NCI-H146 treated with DMSO at 0.1 percent for 48 hours (cell line): ENCODE measurements at regions not wholly inside any gene's neighbourhood (a gene's known extent, or its start where the extent isn't known, plus 50 kb on each side); places are given as distances from the start of the nearest gene placed in this dataset.
"Not testable (repeated sequence)": the region's sequence is repeated elsewhere in the genome, so short reads cannot be mapped to it uniquely, and the experiment has no call there.

Experiments
- DNase-seq: peaks from one replicate; lab custom pipeline; 2025; ENCODE audit not compliant: unreplicated experiment; lab: John Stamatoyannopoulos, UW

DNA sequence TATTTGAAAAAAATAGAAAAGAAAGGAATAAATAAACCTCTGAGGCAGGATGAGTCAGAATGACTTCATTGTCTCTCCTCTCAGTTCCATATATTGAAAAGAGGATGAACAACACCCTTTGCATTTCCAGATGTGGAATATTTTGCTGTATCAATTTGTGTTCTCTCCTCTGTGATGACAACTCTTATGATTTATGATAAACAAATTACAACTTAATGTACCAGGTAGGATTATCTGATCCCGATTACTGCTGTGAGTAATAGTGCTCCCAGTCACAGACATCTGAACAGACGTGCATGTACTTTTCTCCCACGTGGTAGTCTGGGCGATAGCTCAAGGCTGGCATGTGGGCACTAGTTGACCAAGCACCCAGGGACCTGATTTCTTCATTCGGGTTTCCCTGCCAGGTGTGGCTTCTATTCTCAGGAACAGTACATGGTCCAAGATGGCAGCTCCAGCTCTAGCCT, 142.1 kb upstream of the SULF2 start:
- DNase-seq = no peak

DNA sequence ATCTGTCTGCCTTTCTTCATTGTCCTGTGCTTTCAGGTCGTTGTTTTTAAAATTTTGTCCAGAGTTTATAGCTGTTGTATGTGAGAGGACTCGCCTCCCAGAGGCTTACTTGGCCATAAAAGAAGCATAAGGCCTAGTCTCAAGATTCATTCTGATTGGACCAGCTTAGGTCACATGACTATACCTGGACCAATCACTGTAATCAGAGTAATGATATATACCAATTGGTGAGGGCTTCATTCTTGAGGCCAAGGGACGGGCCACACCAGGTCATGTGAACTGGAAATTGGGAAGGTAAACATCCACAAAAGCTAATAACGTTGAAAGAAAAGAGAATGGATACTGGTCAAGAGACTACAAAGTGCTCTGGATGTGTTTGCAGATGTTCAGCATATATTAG, 141.4 kb upstream of the SULF2 start:
- no peak for DNase-seq

DNA sequence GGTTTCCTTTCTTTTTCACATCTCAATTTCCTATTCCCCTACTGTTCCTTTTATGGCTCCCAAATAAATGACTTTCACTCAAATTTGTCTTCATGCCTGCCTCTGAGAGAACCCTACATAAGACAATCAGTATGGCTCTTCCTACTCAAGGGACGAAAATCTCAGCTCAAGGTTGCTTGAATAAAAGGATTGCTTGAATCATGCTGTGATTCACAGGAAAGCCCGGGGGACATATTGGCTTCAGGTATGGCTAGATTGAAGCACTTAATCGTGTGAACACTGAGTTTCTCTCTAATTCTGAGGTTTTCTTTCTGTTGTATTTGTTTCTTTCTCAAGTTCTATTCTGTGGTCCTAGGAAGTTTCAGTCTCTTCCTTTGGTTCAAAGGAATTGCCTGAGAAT, 140.3 kb upstream of the SULF2 start:
- DNase-seq = no peak

DNA sequence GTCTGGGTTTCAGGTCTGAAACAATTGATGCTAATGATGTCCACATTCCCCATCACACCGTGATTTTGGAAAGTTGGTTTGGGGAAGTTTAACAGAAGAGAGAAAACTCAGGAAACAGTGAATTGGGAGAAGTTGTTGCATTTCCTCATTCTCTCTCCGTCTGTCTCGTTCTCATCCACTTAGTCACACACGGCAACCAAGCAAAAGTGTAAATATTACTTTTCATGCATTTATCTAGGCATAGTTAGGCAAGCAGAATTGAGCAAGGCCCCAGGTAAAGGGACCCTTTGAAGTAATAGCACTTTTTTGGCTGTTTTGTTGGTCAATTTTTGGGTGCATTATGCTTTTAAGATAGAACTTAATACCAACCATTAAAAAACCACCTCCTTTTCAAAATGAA, 137.0 kb upstream of the SULF2 start:
- no peak for DNase-seq

DNA sequence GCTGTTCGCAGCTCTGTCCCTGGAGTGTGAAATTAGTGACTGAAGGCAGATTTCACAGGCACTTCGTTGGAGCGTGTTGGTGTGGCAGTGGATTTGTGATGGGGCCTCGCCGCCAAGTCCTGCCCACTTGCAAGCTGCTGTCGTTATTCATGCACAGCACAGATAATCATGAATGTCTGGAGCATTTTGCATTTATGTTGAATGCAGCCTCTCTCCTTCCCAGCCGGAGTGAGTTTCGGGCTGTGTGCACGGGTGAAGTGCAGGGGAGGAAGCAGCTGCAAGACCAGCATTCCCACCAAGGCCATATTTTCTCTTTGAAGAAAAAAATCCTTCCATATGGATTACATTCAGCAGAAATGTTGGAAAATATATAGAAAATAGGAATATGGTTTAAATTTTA, 136.5 kb upstream of the SULF2 start:
- DNase-seq = not testable (repeated sequence)

DNA sequence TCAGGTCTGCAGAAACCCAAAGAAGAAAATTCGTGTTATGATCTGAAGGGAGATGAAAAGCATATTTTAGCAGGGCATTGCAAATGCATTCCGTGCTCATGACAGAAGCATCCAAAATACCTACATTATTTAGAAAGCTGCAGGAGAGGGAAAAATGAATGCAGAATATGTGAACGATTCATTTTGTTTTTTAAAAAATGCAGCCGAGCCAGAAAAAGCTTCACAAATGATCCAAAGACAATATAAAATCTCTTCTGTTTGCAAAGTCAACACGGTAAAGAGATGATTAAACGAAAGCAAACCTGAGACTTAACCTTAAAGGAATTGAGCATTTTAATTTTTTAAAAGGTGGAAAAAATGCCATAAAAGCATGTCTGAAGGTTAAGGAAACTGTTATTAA, 136.1 kb upstream of the SULF2 start:
- DNase-seq = no peak

DNA sequence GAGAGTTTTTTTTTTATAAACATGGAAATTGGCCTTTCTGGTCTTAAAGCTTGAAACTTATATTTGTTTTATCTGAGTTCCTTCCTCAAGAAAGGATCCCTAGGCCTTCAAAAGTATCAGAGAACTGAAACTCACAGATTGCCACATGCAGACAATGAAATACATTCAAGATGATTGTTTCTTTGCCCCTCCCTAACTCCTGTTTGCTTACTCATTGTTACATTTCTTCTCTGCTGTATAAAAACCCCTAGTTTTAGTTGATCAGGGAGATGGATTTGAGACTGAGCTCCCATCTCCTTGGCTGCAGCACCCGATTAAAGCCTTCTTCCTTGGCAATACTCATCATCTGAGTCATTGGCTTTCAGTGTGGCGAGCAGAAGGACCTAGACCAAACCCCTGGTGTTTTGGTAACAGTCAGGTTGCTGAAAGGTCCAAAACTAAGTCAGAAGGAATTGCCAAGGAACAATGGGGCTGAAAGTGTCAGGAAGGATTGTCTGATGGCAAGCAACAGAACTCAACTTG, 132.3 kb upstream of the SULF2 start:
- DNase-seq = no peak

DNA sequence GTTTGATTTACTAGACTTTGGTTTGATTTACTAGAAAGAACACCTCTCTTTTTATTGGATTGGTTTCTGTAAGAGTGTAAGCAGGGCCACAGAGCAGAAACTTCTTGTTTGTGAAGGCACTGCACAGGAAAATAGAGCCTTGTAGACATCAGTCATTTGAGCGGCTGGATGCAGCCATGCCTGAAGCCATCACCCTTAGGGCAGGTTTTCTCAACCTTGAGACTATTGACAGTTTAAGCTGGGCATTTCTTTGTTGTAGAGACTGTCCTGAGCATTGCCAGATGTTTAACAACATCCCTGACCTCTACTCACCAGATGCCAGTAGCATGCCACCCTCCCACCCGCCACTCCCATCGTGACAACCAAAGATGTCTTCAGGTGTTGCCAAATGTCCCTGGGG, 130.2 kb upstream of the SULF2 start:
- no peak for DNase-seq

DNA sequence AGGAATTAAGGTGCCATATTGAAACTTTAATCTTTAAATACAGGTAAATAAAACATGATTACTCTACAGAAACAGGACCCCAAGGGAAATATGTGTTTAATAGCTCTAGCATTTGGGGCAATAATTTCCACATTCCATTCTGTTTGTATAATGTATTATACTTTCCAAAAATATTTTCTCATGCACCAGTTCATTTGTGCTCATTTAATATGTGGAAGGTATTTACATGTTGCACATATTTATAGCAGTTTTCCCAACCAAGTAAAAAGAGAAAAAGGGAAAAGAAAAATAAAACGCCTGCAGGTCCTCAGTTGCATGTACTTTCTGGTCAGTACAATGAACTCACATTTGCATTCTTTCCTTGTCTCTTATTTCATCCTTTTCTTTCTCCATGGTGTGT, 129.5 kb upstream of the SULF2 start:
- DNase-seq = no peak

DNA sequence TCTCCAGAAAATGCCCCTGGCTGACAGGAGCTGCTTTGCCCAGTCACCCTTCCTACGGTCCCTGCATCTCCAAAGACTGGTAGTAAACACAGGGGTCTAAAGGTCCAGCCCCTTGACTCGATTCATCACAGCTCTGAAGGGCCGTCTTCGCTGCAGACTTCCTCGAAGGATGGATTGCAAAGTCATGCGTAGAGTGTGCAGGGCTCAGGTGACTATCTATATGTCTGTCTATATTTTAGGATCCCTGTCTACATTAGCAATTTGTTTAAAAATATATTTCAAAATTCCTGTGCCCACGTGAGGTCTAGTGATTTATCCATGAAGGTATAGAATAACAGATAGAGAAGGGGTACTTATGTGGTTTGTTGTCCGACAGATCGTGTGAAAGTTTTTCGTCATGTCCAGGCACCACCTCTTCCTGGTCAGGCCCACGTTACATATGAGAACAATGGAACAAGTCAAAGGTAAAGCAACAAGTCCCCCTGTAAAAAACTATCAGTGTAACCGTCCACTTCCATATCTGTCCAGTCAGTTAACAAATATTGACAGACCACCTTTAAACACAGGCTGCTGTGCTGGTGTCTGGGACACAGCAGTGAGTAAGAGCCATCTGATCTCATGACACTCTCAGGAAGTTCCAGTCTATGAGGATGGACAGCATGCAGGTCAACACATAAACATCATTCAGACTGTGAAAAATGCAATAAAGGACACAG, 127.7 kb upstream of the SULF2 start:
- DNase-seq = not testable (repeated sequence)

DNA sequence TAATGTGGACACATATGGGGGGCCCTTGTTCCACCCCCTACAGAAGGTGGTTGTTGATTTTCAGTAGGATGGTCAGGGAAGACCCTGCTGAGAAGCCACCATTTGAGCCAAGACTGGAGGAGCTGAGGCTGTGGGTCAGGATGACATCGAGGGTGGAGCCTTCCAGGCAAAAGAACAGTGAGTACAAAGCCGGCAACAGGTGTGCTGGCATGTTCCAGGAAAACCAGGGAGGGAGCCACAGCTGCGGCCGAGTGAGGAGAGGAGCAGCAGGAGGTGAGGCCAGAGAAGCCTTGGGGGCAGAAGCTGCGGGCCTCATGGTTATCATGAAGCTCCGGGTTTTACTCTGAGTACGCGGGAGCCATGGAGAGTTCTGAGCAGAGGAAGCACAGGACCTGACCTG, 126.9 kb upstream of the SULF2 start:
- DNase-seq = not testable (repeated sequence)

DNA sequence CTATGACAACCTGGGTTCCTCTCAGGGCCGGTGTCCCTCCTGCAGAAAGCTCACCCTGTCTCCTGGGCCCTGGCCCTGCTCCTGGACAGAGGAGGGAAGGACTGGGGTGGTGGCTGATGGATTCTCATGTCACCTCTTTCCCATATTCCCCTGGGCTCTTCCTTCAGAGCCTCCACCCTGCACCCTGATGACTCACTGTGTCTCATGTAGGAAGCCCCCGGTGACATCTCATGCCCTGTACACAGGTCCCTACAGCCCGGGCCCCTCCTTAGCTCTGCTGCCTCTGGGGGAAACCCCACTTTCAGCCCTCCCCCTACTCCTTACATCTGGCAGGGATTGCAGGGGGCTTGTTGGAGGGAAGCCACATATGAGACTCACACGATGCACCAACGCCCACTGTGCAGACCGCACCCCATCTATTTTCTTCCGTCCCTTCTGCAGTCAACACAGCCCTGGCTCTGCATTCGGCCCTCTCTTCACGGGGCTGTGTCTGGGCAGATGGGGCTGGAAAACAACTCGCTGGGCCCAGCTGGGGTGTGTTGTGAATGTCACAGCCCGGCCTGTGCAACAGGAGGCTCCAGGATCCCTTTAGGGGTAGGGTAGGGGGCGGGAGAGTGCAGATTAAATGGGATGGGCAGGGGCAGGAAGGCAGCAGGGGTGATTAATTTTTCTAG, 124.6 kb upstream of the SULF2 start:
- DNase-seq = not testable (repeated sequence)

DNA sequence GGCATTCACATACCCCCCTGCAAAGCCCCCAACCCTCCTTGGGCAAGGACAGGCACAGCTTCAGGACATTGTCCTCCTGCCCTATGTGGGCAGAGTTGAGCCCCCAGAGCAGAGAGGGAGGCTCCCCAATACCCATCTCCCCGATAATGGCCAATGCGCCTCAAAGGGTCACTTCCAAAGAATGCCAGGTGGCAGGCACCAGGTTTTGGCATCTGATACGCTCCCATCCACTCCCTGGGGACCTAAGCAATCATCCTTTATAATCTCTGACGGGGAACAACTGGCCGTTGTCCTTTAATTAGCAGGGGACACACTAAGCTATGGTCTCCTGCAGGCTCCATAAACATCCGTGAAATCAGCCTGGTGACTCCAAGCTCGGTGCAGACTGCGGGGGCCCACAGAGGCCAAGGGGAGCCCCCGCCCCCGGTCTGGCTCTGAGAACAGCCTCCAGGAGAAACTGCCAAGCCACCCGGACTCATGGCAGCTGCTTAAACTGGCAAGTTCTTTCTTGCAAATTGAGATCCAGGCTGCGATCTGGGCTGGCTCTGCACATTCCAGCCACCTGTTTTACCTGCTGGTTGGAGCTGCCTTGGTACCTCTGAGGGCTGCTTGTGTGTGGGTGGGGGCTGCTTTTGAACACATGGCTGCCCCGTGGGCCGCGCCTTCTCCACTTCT, 123.2 kb upstream of the SULF2 start:
- not testable (repeated sequence) for DNase-seq

DNA sequence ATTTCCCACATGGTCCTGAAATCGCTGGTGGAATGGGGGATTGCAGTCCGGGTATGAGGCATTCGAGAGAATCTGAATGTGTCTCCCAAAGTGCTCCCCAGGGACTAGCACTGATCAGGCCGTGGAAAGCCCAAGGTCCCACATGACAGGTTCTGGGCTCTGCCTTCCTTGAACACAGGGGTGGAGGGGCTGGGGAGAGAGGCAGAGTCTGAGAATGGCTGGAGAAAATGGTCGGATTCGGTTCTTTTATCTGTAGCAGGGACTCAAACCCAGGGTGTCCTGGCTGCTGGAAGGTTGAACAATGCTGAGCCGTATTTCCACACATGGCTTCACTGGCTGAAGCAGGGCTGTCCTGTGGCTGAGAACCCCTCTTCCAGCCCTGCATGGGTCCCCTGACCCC, 122.7 kb upstream of the SULF2 start:
- DNase-seq = not testable (repeated sequence)

DNA sequence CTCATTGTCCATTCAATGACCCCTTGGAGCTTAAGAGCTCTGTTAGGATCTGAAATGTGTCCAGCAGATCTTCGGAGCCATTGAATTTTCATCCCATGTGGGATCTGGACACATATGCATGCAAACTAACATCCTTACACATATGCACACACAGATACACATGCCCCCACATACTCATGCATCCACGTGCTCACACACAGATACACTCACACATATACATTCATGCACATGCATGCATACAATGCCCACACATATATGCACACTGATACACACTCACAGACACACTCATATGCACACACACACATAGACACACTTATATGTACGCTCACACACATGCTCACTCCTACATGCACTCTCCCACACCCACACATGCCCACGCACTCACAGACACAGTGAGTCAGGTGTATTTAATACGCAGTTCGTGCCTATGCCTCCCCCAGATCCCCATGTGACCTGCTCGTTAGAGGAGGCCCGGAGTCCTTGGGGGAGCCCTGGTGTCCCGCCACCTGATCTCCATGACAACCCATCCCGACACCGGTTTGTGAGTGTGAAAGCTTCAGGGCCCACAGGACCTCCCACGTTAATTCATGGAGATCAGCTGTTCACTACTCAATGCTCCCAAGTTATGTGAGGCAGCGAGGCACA, 121.9 kb upstream of the SULF2 start:
- DNase-seq = no peak

DNA sequence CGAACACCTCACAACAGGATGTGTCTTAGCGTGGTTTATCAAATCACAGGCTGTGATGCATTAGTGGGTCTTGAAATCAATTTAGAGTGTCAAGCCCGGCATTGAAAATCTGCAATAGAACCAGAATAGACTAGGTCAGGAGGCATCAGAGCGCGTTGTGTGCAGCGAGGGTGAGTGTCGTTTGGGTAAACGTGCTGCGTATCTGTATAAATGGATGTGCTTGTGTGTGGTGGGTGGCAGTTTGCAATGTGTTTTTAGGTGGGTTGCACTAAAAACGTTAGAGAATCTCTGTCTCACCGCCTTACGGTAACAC, 121.0 kb upstream of the SULF2 start:
- no peak for DNase-seq

DNA sequence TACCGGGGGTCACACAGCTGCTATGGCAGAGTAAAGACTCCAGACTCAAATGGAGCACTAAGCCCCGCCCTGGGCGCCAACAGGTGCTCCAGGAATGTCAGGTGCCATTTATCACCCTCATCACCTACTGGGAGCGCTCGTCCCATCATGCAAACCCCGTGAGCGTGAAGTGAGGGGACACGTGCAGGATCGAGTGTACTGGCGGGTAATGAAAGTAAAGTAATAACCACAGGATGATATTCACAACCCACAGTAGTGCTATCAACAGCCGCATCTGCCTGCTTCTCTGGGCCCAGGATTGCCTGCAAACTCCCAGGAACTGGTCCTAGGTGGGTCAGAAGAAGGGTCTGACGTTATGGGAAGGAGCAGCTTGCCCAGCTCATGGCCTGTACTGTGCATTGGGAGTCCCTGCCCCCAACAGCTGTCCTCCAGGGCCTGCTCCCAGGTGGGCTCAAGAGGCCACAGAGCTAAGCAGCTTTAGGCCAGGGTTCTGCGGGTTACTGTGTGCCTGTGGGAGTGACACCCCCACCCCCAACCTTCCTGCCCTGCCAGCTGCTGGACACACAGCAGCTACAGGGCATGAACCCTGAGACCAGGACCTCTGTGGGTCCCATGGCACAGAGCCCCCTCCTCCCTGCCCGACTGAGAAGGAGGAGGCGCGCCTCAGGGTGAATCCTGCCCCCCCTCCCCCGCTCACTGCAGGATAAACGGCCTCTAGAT, 120.5 kb upstream of the SULF2 start:
- no peak for DNase-seq

DNA sequence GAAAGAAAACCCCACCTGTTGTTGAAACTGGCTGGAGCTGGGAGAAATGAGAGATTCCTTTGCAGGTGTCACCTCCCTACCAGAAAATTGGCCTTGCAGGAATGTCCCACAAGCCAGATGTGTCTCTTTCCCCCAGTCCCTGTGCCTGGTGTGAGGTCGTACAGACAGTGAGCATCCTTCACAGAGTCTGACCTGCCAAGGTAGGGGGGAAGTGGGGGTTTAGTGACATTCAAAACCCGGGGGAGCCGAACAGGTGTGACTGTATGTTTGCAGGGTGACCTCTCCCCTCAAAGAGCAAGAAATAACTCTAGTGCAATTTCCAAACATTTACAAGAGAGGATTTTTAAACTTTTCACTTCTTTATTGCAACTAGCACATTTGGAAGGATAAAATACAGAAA, 117.7 kb upstream of the SULF2 start:
- not testable (repeated sequence) for DNase-seq

DNA sequence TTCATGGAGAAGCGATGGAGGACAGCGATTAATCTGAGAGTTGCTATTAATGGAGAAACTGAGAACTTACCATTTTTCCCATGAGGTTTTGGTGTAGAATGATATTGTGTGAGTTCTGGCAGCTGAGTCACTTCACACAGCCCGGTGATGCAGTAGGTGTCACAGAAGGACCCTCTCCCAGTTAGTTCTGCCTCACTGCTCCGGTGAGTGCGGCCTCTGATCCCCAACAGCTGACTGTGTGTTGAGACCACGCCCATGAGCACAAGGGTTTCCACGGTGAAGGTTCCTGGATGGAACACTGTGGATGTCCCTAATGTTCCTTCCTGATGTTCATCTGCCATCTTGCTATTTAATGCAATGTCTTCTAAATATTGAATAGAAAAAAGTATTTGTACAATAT, 114.0 kb upstream of the SULF2 start:
- DNase-seq = not testable (repeated sequence)

DNA sequence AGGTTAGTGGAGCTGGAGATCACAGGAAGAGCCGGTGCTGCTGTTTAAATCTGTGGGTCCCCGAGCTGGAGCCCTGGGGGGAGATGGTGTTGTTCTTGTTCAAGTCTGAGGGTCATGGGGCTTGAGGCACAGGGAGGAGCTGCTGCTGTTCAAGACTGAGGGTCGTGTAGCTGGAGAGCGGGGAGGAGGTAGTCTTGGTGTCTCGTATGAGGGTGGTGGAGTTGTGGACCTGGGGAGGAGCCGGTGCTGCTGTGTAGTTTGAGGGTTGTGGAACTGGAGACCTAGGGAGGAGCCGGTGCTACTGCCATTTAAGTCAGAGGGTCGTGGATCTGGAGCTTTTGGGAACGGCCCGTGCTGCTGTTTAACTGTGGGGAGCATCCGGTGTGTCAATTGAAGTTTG, 112.2 kb upstream of the SULF2 start:
- no peak for DNase-seq

DNA sequence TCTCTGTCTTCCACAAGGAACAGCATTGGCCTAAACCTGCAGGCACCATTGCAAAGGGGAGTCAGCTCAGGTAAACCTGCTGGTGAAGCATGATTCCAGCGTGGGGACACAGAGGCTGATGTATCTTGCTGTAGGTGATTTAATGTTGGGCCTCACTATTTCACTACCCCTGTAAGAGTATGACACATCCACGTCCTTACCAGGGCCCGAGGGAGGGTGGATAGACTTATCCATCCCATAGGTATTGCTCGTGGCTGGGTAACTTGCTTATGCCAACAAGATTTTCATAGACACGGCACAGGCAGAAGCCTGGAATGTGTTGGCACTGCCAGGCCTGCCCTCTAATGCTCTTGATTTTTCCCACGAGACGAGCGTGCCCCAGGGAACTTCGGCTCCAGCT, 107.4 kb upstream of the SULF2 start:
- DNase-seq = not testable (repeated sequence)
